Peyer's patch (tissue), 4 donors: ENCODE measurements at regions not wholly inside any gene's neighbourhood (a gene's known extent, or its start where the extent isn't known, plus 50 kb on each side); places are given as distances from the start of the nearest gene placed in this dataset.

Source experiments
- CTCF ChIP-seq, 6 experiments: fragments of 450-650 bp in 4 of 6; fragments of 200-600 bp in 2 of 6; sonication (generic) in 1 of 6; IDR thresholded peaks; one replicate each; pipeline ENCODE4 v1.5.1; 2017 to 2019; ENCODE audit warnings: antibody characterized with exemption in 6 of 6, mild to moderate bottlenecking in 3 of 6, moderate library complexity in 1 of 6
- POLR2A ChIP-seq, 2 donors: fragments of 450-650 bp; IDR thresholded peaks; one replicate each; pipeline ENCODE4 v1.5.1; 2017; ENCODE audit warnings: antibody characterized with exemption in 2 of 2, mild to moderate bottlenecking in 2 of 2, moderate library complexity in 2 of 2

GRCh38 chr10:78229489-78229888 lies 195.8 kb downstream of the RPS24 start:
- no peak for TF ChIP-seq CTCF (IDR thresholded peaks at IDR 0.05)
- TF ChIP-seq POLR2A (IDR thresholded peaks at IDR 0.05): no peak
